Activated B cell treated with CpG ODN at 0.5 μM for 24 hours (primary cell): ENCODE measurements at regions not wholly inside any gene's neighbourhood (a gene's known extent, or its start where the extent isn't known, plus 50 kb on each side); places are given as distances from the start of the nearest gene placed in this dataset.

Source experiments
- ATAC-seq: fragments of 200-7000 bp; cut with Tn5 transposase; one replicate; pipeline ENCODE4 v1.10.0; 2021; ENCODE audit warnings: low read depth, mild to moderate bottlenecking, moderate library complexity
- CTCF ChIA-PET: fragments of 350-600 bp; sonication (Branson Sonifier 250); formaldehyde crosslinking; loops from one replicate; lab custom pipeline; 2021; ENCODE audit warnings: antibody characterized with exemption; lab: Charles Lee
- POLR2A ChIA-PET: fragments of 350-600 bp; sonication (Branson Sonifier 250); formaldehyde crosslinking; loops from one replicate; lab custom pipeline; 2021; ENCODE audit warnings: antibody characterized with exemption; lab: Charles Lee
- DNase-seq: peaks from one replicate; pipeline ENCODE4 v3.0.0; 2022
- H3K27ac Mint-ChIP-seq: one replicate; pipeline ENCODE4 v1.8.0; 2020; ENCODE audit warnings: mixed read lengths
- H3K27me3 Mint-ChIP-seq: one replicate; pipeline ENCODE4 v1.8.0; 2021; ENCODE audit warnings: mixed read lengths
- H3K36me3 Mint-ChIP-seq: one replicate; pipeline ENCODE4 v1.8.0; 2021; ENCODE audit warnings: low read depth, mixed read lengths
- H3K4me1 Mint-ChIP-seq: one replicate; pipeline ENCODE4 v1.8.0; 2021; ENCODE audit warnings: mixed read lengths
- H3K4me3 Mint-ChIP-seq: one replicate; pipeline ENCODE4 v1.8.0; 2020; ENCODE audit warnings: mild to moderate bottlenecking, mixed read lengths
- H3K9me3 Mint-ChIP-seq: one replicate; pipeline ENCODE4 v1.8.0; 2020; ENCODE audit warnings: mixed read lengths
- intact Hi-C: fragments of 100-400 bp; cut with micrococcal nuclease; formaldehyde crosslinking; loops from one replicate; pipeline ENCODE4 v1.15.1; 2024
- TF ChIP-seq, protein P1 (sequence below): fragments of 200-600 bp; IDR thresholded peaks from one replicate; pipeline ENCODE4 v1.8.0; 2022; ENCODE audit warnings: antibody characterized with exemption, mild to moderate bottlenecking

GRCh38 chr9:135023786-135024405 lies 63.6 kb upstream of the OLFM1 start:
- intact Hi-C loops, result no loop called here

DNA sequence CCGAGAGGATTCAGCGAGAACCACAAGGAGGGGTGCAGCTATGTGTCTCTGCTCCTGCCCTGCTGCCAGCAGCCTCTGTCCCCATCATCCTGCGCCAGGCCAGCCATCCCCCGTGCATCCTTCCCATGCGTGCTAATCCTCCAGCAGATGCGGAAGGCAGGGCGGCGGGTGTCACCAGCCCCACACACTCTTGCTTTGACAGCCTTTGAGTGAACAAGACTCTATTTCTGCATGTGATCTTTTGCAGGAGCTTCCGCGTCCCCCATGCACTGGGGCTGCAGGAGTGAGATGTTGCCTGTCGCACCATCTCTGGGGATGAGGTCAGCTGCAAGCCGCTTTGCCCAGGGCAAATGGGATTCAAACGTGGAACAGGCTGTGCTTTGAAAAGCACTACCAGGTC lies 58.0 kb upstream of the OLFM1 start:
- no peaks in the 10 kb centered on the region for H3K4me1 Mint-ChIP-seq
- H3K9me3 Mint-ChIP-seq, result no peaks in the 10 kb centered on the region

More at GRCh38 chr9:135023786-135024405, 63.6 kb upstream of the OLFM1 start:
- Mint-ChIP-seq H3K4me1 (no peaks in the 10 kb centered on the region), H3K27ac (no peak overlapping the region), H3K4me3 (no peak overlapping the region), H3K36me3 (no peaks in the 10 kb centered on the region), H3K9me3 (no peaks in the 10 kb centered on the region), H3K27me3 (peaks cover 7% of the 10 kb centered on the region)
- ATAC-seq, result no peak
- ChIA-PET POLR2A (no interaction called here), CTCF (no interaction called here)
- TF ChIP-seq, protein P1, sequence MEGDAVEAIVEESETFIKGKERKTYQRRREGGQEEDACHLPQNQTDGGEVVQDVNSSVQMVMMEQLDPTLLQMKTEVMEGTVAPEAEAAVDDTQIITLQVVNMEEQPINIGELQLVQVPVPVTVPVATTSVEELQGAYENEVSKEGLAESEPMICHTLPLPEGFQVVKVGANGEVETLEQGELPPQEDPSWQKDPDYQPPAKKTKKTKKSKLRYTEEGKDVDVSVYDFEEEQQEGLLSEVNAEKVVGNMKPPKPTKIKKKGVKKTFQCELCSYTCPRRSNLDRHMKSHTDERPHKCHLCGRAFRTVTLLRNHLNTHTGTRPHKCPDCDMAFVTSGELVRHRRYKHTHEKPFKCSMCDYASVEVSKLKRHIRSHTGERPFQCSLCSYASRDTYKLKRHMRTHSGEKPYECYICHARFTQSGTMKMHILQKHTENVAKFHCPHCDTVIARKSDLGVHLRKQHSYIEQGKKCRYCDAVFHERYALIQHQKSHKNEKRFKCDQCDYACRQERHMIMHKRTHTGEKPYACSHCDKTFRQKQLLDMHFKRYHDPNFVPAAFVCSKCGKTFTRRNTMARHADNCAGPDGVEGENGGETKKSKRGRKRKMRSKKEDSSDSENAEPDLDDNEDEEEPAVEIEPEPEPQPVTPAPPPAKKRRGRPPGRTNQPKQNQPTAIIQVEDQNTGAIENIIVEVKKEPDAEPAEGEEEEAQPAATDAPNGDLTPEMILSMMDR, result no peak
- no peak for DNase-seq

DNA sequence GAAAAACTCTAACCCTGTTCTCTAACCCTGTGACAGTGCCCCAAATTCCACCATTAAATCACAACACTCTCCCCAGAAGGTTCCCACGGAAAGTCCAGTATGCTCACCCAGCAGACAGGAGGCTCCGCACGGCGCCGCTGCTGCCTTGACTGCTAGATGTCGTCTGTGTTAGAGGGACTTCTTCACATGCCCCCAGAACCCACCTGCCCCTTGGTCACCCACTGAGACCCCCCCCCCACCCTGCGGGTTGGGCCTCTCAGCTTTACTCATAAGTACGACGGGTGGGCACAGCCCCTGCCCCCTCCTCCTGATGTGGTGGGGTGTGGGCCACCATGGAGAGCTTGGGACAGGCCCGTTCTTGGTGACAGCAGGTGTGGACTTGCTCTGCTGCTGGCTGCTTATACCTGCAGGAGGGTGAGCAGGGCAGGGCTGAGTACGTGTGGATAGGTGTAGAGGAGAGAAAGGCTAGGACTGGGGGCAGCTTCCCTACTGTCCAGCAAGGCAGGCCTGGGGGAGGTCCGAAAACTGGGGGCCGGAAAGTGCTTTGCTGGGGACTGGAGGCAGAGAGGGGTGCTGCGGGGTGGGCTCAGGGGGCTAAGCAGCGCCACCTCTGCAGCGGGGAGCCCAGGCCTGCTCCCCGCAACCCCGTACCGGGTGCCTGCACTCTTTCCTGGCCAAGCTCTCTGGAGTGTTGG lies 57.5 kb upstream of the OLFM1 start:
- peaks cover 6% of the 10 kb centered on the region for H3K27me3 Mint-ChIP-seq
- ATAC-seq (no peak), DNase-seq (no peak)
- no peaks in the 10 kb centered on the region for H3K9me3 Mint-ChIP-seq
- H3K27ac Mint-ChIP-seq, result no peak overlapping the region
- CTCF ChIA-PET, result no interaction called here
- H3K36me3 Mint-ChIP-seq, result no peaks in the 10 kb centered on the region
- TF ChIP-seq, protein P1, result no peak
- no peak overlapping the region for H3K4me3 Mint-ChIP-seq
- intact Hi-C loops, result no loop called here
- no peaks in the 10 kb centered on the region for H3K4me1 Mint-ChIP-seq
- POLR2A ChIA-PET, result no interaction called here

More for the DNA sequence above, 58.0 kb upstream of the OLFM1 start:
- Mint-ChIP-seq H3K36me3 (no peaks in the 10 kb centered on the region), H3K27me3 (peaks cover 6% of the 10 kb centered on the region), H3K27ac (no peak overlapping the region), H3K4me3 (no peak overlapping the region)
- CTCF ChIA-PET, result no interaction called here
- DNase-seq (no peak), ATAC-seq (no peak)
- intact Hi-C loops, result no loop called here
- POLR2A ChIA-PET, result no interaction called here
- TF ChIP-seq, protein P1, result no peak

GRCh38 chr9:135030566-135031226 lies 56.8 kb upstream of the OLFM1 start:
- ATAC-seq (no peak), DNase-seq (no peak)
- TF ChIP-seq, protein P1, result no peak
- peaks cover 3% of the 10 kb centered on the region for H3K27me3 Mint-ChIP-seq
- CTCF ChIA-PET, result no interaction called here
- POLR2A ChIA-PET, result no interaction called here
- no peak overlapping the region for H3K4me3 Mint-ChIP-seq
- H3K4me1 Mint-ChIP-seq, result no peaks in the 10 kb centered on the region
- intact Hi-C loops, result no loop called here
- no peaks in the 10 kb centered on the region for H3K36me3 Mint-ChIP-seq
- no peak overlapping the region for H3K27ac Mint-ChIP-seq
- no peaks in the 10 kb centered on the region for H3K9me3 Mint-ChIP-seq
